WTC11 (cell line): ENCODE measurements at regions not wholly inside any gene's neighbourhood (a gene's known extent, or its start where the extent isn't known, plus 50 kb on each side); places are given as distances from the start of the nearest gene placed in this dataset.

Source experiments
- ATAC-seq: fragments of 200-7000 bp; cut with Tn5 transposase; 2 replicates; pipeline ENCODE4 v1.10.0; 2021; ENCODE audit warnings: mild to moderate bottlenecking, moderate library complexity
- CTCF ChIA-PET: fragments of 300-600 bp; sonication (Branson Sonifier 250); formaldehyde crosslinking; loops from one replicate; lab custom pipeline; 2021; ENCODE audit warnings: antibody characterized with exemption; lab: Charles Lee
- POLR2A ChIA-PET: fragments of 350-600 bp; sonication (Branson Sonifier 250); formaldehyde crosslinking; loops from one replicate; lab custom pipeline; 2021; ENCODE audit warnings: antibody characterized with exemption; lab: Charles Lee
- DNase-seq: peaks from one replicate; pipeline ENCODE4 v3.0.0; 2021; ENCODE audit warnings: low spot score
- H3K27ac Mint-ChIP-seq: 2 replicates; pipeline ENCODE4 v1.8.0; 2021; ENCODE audit warnings: mixed read lengths
- H3K27me3 Mint-ChIP-seq: 2 replicates; pipeline ENCODE4 v1.8.0; 2021; ENCODE audit warnings: low read depth, mild to moderate bottlenecking, moderate library complexity, mixed read lengths
- H3K36me3 Mint-ChIP-seq: 2 replicates; pipeline ENCODE4 v1.8.0; 2021; ENCODE audit warnings: mixed read lengths
- H3K4me1 Mint-ChIP-seq: 2 replicates; pipeline ENCODE4 v1.8.0; 2022; ENCODE audit warnings: mixed read lengths
- H3K4me3 Mint-ChIP-seq: 2 replicates; pipeline ENCODE4 v1.8.0; 2021; ENCODE audit warnings: mild to moderate bottlenecking, moderate library complexity, mixed read lengths
- H3K9me3 Mint-ChIP-seq: 2 replicates; pipeline ENCODE4 v1.8.0; 2021; ENCODE audit warnings: mixed read lengths
- ARID4B ChIP-seq: sonication (generic); formaldehyde crosslinking; IDR thresholded peaks from 2 replicates; pipeline ENCODE4 v1.8.0; 2023; ENCODE audit warnings: missing genetic modification reagents, mild to moderate bottlenecking, borderline replicate concordance
- ATF2 ChIP-seq: sonication (generic); formaldehyde crosslinking; IDR thresholded peaks from 2 replicates; pipeline ENCODE4 v1.8.1; 2022; ENCODE audit warnings: low read depth, missing genetic modification reagents, borderline replicate concordance
- CREB1 ChIP-seq: sonication (generic); formaldehyde crosslinking; IDR thresholded peaks from 2 replicates; pipeline ENCODE4 v1.8.0; 2023; ENCODE audit warnings: mild to moderate bottlenecking, missing genetic modification reagents
- ETV6 ChIP-seq: sonication (generic); formaldehyde crosslinking; IDR thresholded peaks from 2 replicates; pipeline ENCODE4 v1.8.1; 2022; ENCODE audit warnings: mild to moderate bottlenecking, missing genetic modification reagents
- FOXK1 ChIP-seq: sonication (generic); formaldehyde crosslinking; IDR thresholded peaks from 2 replicates; pipeline ENCODE4 v1.8.0; 2022; ENCODE audit warnings: mild to moderate bottlenecking, moderate library complexity, missing genetic modification reagents
- FOXP4 ChIP-seq: sonication (generic); formaldehyde crosslinking; IDR thresholded peaks from 2 replicates; pipeline ENCODE4 v1.8.0; 2022; ENCODE audit warnings: mild to moderate bottlenecking, missing genetic modification reagents
- IRF2 ChIP-seq: sonication (generic); formaldehyde crosslinking; IDR thresholded peaks from 2 replicates; pipeline ENCODE4 v1.8.0; 2022; ENCODE audit warnings: low read depth, missing genetic modification reagents, borderline replicate concordance
- JUN ChIP-seq: sonication (generic); formaldehyde crosslinking; IDR thresholded peaks from 2 replicates; pipeline ENCODE4 v1.8.0; 2023; ENCODE audit warnings: mild to moderate bottlenecking, missing genetic modification reagents
- MAX ChIP-seq: sonication (generic); formaldehyde crosslinking; IDR thresholded peaks from 2 replicates; pipeline ENCODE4 v1.8.0; 2022; ENCODE audit warnings: mild to moderate bottlenecking, missing genetic modification reagents
- MYBL2 ChIP-seq: sonication (generic); formaldehyde crosslinking; IDR thresholded peaks from 2 replicates; pipeline ENCODE4 v1.8.1; 2023; ENCODE audit warnings: mild to moderate bottlenecking, moderate library complexity, missing genetic modification reagents
- NFYB ChIP-seq: sonication (generic); formaldehyde crosslinking; conservative IDR thresholded peaks from 2 replicates; pipeline ENCODE4 v1.8.0; 2022; ENCODE audit warnings: low read depth, missing genetic modification reagents
- NR1H2 ChIP-seq: sonication (generic); formaldehyde crosslinking; IDR thresholded peaks from 2 replicates; pipeline ENCODE4 v1.9.0; 2021; ENCODE audit warnings: mild to moderate bottlenecking, moderate library complexity, missing genetic modification reagents
- SMAD3 ChIP-seq: sonication (generic); formaldehyde crosslinking; IDR thresholded peaks from 2 replicates; pipeline ENCODE4 v1.8.0; 2022; ENCODE audit warnings: missing genetic modification reagents, mild to moderate bottlenecking, borderline replicate concordance
- SP1 ChIP-seq: sonication (generic); formaldehyde crosslinking; conservative IDR thresholded peaks from 2 replicates; pipeline ENCODE4 v1.8.1; 2022; ENCODE audit warnings: missing genetic modification reagents
- USF1 ChIP-seq: sonication (generic); formaldehyde crosslinking; IDR thresholded peaks from 2 replicates; pipeline ENCODE4 v1.8.0; 2022; ENCODE audit warnings: mild to moderate bottlenecking, missing genetic modification reagents
- ZNF396 ChIP-seq: fragments of 250-450 bp; sonication (Bioruptor Pico); IDR thresholded peaks from 2 replicates; pipeline ENCODE4 v1.8.0; 2021; ENCODE audit warnings: mild to moderate bottlenecking, moderate library complexity, borderline replicate concordance
- ZNF423 ChIP-seq: fragments of 250-450 bp; sonication (Bioruptor Pico); IDR thresholded peaks from 2 replicates; pipeline ENCODE4 v2.1.2; 2022; ENCODE audit warnings: mild to moderate bottlenecking, moderate library complexity
- ZNF425 ChIP-seq: fragments of 250-450 bp; sonication (Bioruptor Pico); conservative IDR thresholded peaks from 2 replicates; pipeline ENCODE4 v1.9.0; 2021; ENCODE audit warnings: mild to moderate bottlenecking
- ZNF512 ChIP-seq: sonication (generic); formaldehyde crosslinking; IDR thresholded peaks from 2 replicates; pipeline ENCODE4 v1.8.1; 2022; ENCODE audit warnings: missing genetic modification reagents, borderline replicate concordance

GRCh38 chr11:109828387-109828786 lies 264.8 kb upstream of the ZC3H12C start:
- no peak overlapping the region for H3K4me3 Mint-ChIP-seq
- no peak for TF ChIP-seq SP1
- TF ChIP-seq ZNF396 (CRISPR knock-in tag): no peak
- TF ChIP-seq ZNF423 (CRISPR knock-in tag): no peak
- TF ChIP-seq IRF2 (CRISPR knock-in tag): no peak
- TF ChIP-seq JUN (CRISPR knock-in tag): no peak
- TF ChIP-seq SMAD3 (CRISPR knock-in tag): no peak
- TF ChIP-seq ETV6 (CRISPR knock-in tag): no peak
- TF ChIP-seq MAX (CRISPR knock-in tag): no peak
- TF ChIP-seq NFYB (CRISPR knock-in tag): no peak
- TF ChIP-seq FOXK1 (CRISPR knock-in tag): no peak
- no peak for TF ChIP-seq NR1H2 (CRISPR knock-in tag)
- TF ChIP-seq ATF2 (CRISPR knock-in tag): no peak
- no peak overlapping the region for H3K27ac Mint-ChIP-seq
- CTCF ChIA-PET: interaction anchor here (0.8 kb wide), 1 partner anchor 111 kb away, joined by 3 read pairs; no protein-coding TSS in a partner anchor
- no peak for ATAC-seq
- H3K9me3 Mint-ChIP-seq: peaks cover 5% of the 10 kb centered on the region
- DNase-seq: no peak
- H3K36me3 Mint-ChIP-seq: no peaks in the 10 kb centered on the region
- no peaks in the 10 kb centered on the region for H3K4me1 Mint-ChIP-seq
- no peaks in the 10 kb centered on the region for H3K27me3 Mint-ChIP-seq
- POLR2A ChIA-PET: no interaction called here

- DNase-seq (no peak), ATAC-seq (no peak)
- H3K4me3 Mint-ChIP-seq: no peak overlapping the region
- H3K27me3 Mint-ChIP-seq: no peaks in the 10 kb centered on the region; the same call in 1 of the 2 replicates
- H3K27ac Mint-ChIP-seq: no peak overlapping the region
- H3K9me3 Mint-ChIP-seq: peaks cover 9% of the 10 kb centered on the region
- POLR2A ChIA-PET: no interaction called here
- no peaks in the 10 kb centered on the region for H3K36me3 Mint-ChIP-seq
- H3K4me1 Mint-ChIP-seq: peaks cover 5% of the 10 kb centered on the region; the same call in 1 of the 2 replicates
- CTCF ChIA-PET: no interaction called here
- TF ChIP-seq MYBL2 (CRISPR knock-in tag) (no peak), FOXP4 (CRISPR knock-in tag) (no peak), USF1 (CRISPR knock-in tag) (no peak), ZNF512 (CRISPR knock-in tag) (no peak), SP1 (no peak), ARID4B (CRISPR knock-in tag) (no peak), CREB1 (CRISPR knock-in tag) (no peak), ZNF425 (no peak)
Observed at GRCh38 chr11:109838026-109838425, 255.2 kb upstream of the ZC3H12C start.
